Lung (tissue), 11 donors: ENCODE measurements at regions not wholly inside any gene's neighbourhood (a gene's known extent, or its start where the extent isn't known, plus 50 kb on each side); places are given as distances from the start of the nearest gene placed in this dataset.

Experiments used
- ATAC-seq: fragments of 200-7000 bp; cut with Tn5 transposase; one replicate; pipeline ENCODE4 v1.9.1; 2020; ENCODE audit warnings: moderate number of reproducible peaks; ENCODE audit not compliant: insufficient read depth, low FRiP score
- DNase-seq, 3 donors: peaks; one replicate each; pipeline ENCODE4 v3.0.0-alpha.2; 2013 to 2017
- H3K27ac ChIP-seq, 2 donors: one replicate each; pipeline ENCODE4 v1.5.1; 2013; ENCODE audit warnings: mild to moderate bottlenecking in 2 of 2, moderate library complexity in 2 of 2, control low read depth in 1 of 2, inconsistent platforms in 1 of 2, low read depth in 1 of 2, low read length in 1 of 2
- H3K27me3 ChIP-seq, 3 donors: one replicate each; pipeline ENCODE4 v1.5.1; 2013; ENCODE audit warnings: low read length in 2 of 3; ENCODE audit not compliant: control insufficient read depth in 3 of 3, insufficient read depth in 3 of 3
- H3K36me3 ChIP-seq, 4 donors: one replicate each; pipeline ENCODE4 v1.5.1; 2013; ENCODE audit warnings: low read length in 4 of 4, mild to moderate bottlenecking in 1 of 4, moderate library complexity in 1 of 4; ENCODE audit not compliant: control insufficient read depth in 4 of 4, insufficient read depth in 4 of 4
- H3K4me1 ChIP-seq, 5 donors: one replicate each; pipeline ENCODE4 v1.5.1; 2013; ENCODE audit warnings: low read length in 5 of 5, mild to moderate bottlenecking in 2 of 5, moderate library complexity in 1 of 5; ENCODE audit not compliant: control insufficient read depth in 5 of 5, insufficient read depth in 5 of 5
- H3K4me3 ChIP-seq: one replicate; pipeline ENCODE4 v1.5.1; 2013; ENCODE audit warnings: mild to moderate bottlenecking, control low read depth, moderate library complexity
- H3K9ac ChIP-seq, 2 donors: one replicate each; pipeline ENCODE4 v1.5.1; 2013; ENCODE audit warnings: low read length in 2 of 2, control low read depth in 1 of 2; ENCODE audit not compliant: insufficient read depth in 1 of 2
- H3K9me3 ChIP-seq, 4 donors: one replicate each; pipeline ENCODE4 v1.5.1; 2013; ENCODE audit warnings: low read length in 3 of 4, mild to moderate bottlenecking in 1 of 4, moderate library complexity in 1 of 4; ENCODE audit not compliant: control insufficient read depth in 4 of 4, insufficient read depth in 3 of 4
- whole genome bisulfite sequencing, 2 donors: extraction: QIAGEN DNeasy Blood & Tissue Kit; methylation state at CpG; one replicate each; pipeline ENCODE4 v1.1.7; 2013; 5-methylcytosine and 5-hydroxymethylcytosine counted together
- TF ChIP-seq, protein P1 (sequence below): IDR thresholded peaks from 2 replicates; pipeline ENCODE4 v1.5.1; 2012; ENCODE audit warnings: mild to moderate bottlenecking; ENCODE audit errors: control extremely low read depth, extremely low read depth
- donor health status: control.
- donor health status: control.
- donor health status: Bipolar disorder and iron deficiency.
- donor health status: healthy.
- donor health status: DM: yes; HTN: yes; CAD: no.

DNA sequence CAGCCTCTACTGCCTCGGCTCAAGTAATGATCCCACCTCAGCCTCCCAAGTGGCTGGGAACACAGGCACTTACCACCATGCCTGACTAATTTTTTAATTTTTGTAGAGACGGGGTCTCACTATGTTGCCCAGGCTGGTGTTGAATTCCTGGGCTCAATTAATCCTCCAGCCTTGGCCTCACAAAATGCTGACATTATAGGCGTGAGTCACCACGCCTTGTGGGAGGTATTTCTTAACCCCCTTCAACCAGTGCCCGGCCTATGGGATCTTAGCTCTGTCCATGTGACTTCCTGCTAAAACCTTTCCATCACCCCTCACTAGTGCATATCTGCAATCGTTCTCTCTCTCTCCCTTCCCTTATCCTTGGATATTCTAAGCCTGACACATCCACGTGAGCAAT, 86.4 kb downstream of the FOXD2 start:
- H3K27ac ChIP-seq = no peak overlapping the region
- peaks cover 0 to under 1% (median under 1%) of the 10 kb centered on the region in 4 donors for H3K9me3 ChIP-seq
- DNase-seq (no peak), ATAC-seq (no peak)
- no peaks in the 10 kb centered on the region for H3K36me3 ChIP-seq
- WGBS, 2 donors = 69 to 79% methylated on average over 7 of the region's 7 CpGs
- peaks cover 0 to 3% (median 0%) of the 10 kb centered on the region in 5 donors for H3K4me1 ChIP-seq
- H3K4me3 ChIP-seq = no peak overlapping the region
- TF ChIP-seq, protein P1, sequence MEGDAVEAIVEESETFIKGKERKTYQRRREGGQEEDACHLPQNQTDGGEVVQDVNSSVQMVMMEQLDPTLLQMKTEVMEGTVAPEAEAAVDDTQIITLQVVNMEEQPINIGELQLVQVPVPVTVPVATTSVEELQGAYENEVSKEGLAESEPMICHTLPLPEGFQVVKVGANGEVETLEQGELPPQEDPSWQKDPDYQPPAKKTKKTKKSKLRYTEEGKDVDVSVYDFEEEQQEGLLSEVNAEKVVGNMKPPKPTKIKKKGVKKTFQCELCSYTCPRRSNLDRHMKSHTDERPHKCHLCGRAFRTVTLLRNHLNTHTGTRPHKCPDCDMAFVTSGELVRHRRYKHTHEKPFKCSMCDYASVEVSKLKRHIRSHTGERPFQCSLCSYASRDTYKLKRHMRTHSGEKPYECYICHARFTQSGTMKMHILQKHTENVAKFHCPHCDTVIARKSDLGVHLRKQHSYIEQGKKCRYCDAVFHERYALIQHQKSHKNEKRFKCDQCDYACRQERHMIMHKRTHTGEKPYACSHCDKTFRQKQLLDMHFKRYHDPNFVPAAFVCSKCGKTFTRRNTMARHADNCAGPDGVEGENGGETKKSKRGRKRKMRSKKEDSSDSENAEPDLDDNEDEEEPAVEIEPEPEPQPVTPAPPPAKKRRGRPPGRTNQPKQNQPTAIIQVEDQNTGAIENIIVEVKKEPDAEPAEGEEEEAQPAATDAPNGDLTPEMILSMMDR = no peak
- H3K27me3 ChIP-seq = no peaks in the 10 kb centered on the region
- no peak overlapping the region for H3K9ac ChIP-seq

- 53 to 55% methylated on average over 7 of the region's 7 CpGs for WGBS, 2 donors
Observed at GRCh38 chr1:47527653-47528272, 89.9 kb downstream of the FOXD2 start.

GRCh38 chr1:47529520-47530098, 91.8 kb downstream of the FOXD2 start:
- H3K4me3 ChIP-seq = no peak overlapping the region
- H3K4me1 ChIP-seq = peaks cover 0 to 14% (median 6%) of the 10 kb centered on the region in 5 donors
- DNase-seq (no peak), ATAC-seq (no peak)
- no peaks in the 10 kb centered on the region for H3K36me3 ChIP-seq
- H3K27me3 ChIP-seq = no peaks in the 10 kb centered on the region
- WGBS, 2 donors = 67 to 68% methylated on average over 1 of the region's 1 CpG
- TF ChIP-seq, protein P1 = no peak
- H3K27ac ChIP-seq = no peak overlapping the region
- H3K9me3 ChIP-seq = peaks cover 0 to 6% (median 2%) of the 10 kb centered on the region in 4 donors
- H3K9ac ChIP-seq = no peak overlapping the region

More at GRCh38 chr1:47527653-47528272, 89.9 kb downstream of the FOXD2 start:
- Histone ChIP-seq H3K27ac (no peak overlapping the region), H3K36me3 (no peaks in the 10 kb centered on the region), H3K9me3 (peaks cover 0 to 6% (median 2%) of the 10 kb centered on the region in 4 donors), H3K4me3 (no peak overlapping the region), H3K9ac (no peak overlapping the region), H3K27me3 (no peaks in the 10 kb centered on the region), H3K4me1 (peaks cover 0 to 2% (median 0%) of the 10 kb centered on the region in 5 donors)
- TF ChIP-seq, protein P1 = peak; percentile 5
- ATAC-seq = peak; percentile 58
- DNase-seq = no peak
